ENCODE measurements at regions not wholly inside any gene's neighbourhood (a gene's known extent, or its start where the extent isn't known, plus 50 kb on each side); places are given as distances from the start of the nearest gene placed in this dataset.
A peak's percentile ranks its signal among the peaks of the same experiment; 100 is the strongest.

- Histone ChIP-seq H3K27ac (ENCODE audit: extremely low read length, insufficient read depth, low read length) (no peak overlapping the region), H2AFZ (ENCODE audit: low read length) (no peak overlapping the region), H3K36me3 (replicated peaks in 1 of 2; ENCODE audit: control insufficient read depth in 1 of 2, insufficient read depth in 2 of 2, low read length in 2 of 2) (no peaks in the 10 kb centered on the region), H3K4me2 (ENCODE audit: low read depth, low read length) (no peak overlapping the region), H4K20me1 (ENCODE audit: insufficient read depth, low read length) (no peaks in the 10 kb centered on the region), H3K9ac (ENCODE audit: insufficient read depth, low read depth, low read length) (no peak overlapping the region), H3K4me1 (ENCODE audit: insufficient read depth, low read length) (peaks cover 7% of the 10 kb centered on the region), H3K9me3 (ENCODE audit: low read length) (no peaks in the 10 kb centered on the region), H3K4me3 (replicated peaks in 1 of 3; ENCODE audit: insufficient read depth in 1 of 3, low read depth in 2 of 3, low read length in 3 of 3) (no peak overlapping the region), H3K79me2 (ENCODE audit: insufficient read depth, low read length) (no peaks in the 10 kb centered on the region), H3K27me3 (ENCODE audit: control insufficient read depth in 1 of 2, insufficient read depth in 2 of 2, low read length in 2 of 2) (no peaks in the 10 kb centered on the region)
- ATAC-seq: no peak
- no peak for FAIRE-seq
- no TSS peak for BruUV-seq (replicated peaks)
- no peak for DNase-seq (ENCODE audit: low spot score)
- in situ Hi-C loops (cut with HindIII; ENCODE audit: extremely low pct_ligation_motif_present, low pct_unique_long_range_greater_than_20kb): no loop called here
- POLR2A ChIA-PET: no interaction called here
- intact Hi-C loops (cut with micrococcal nuclease; ENCODE audit: unreplicated experiment): no loop called here
- WGBS (ENCODE audit: low lambda C conversion rate): 4% methylated on average over 5 of the region's 5 CpGs
- CTCF ChIA-PET (ENCODE audit: low intra/inter-chr PET ratio, low total read pairs): no interaction called here
- TF ChIP-seq ZNF704 (CRISPR knock-in tag; IDR thresholded peaks at IDR 0.05; ENCODE audit: borderline replicate concordance) (no peak), MIER2 (CRISPR knock-in tag; IDR thresholded peaks at IDR 0.05) (peak; percentile 86), HOMEZ (CRISPR knock-in tag; IDR thresholded peaks at IDR 0.05; ENCODE audit: low read depth) (no peak), FOSL2 (CRISPR knock-in tag; IDR thresholded peaks at IDR 0.05) (no peak), EHMT2 (IDR thresholded peaks at IDR 0.05; ENCODE audit: borderline replicate concordance, low read depth, low read length) (no peak), TAF15 (IDR thresholded peaks at IDR 0.05; ENCODE audit: low read depth, low read length, poor library complexity, severe bottlenecking) (no peak), REST (IDR thresholded peaks at IDR 0.05; ENCODE audit: borderline replicate concordance in 1 of 2, low read depth in 1 of 2, low read length in 2 of 2) (peak; percentile 29 to 92), HNRNPK (IDR thresholded peaks at IDR 0.05; ENCODE audit: low read depth, low read length, poor library complexity, severe bottlenecking) (peak; percentile 43), SNAPC2 (CRISPR knock-in tag; IDR thresholded peaks at IDR 0.05) (no peak)
These were observed 188.6 kb downstream of the ARL6IP6 start for GRCh38 chr2:152907046-152907445.

Measured in HepG2 (cell line).